A549 (cell line): ENCODE measurements at regions not wholly inside any gene's neighbourhood (a gene's known extent, or its start where the extent isn't known, plus 50 kb on each side); places are given as distances from the start of the nearest gene placed in this dataset.

ENCODE experiments used
- CTCF ChIP-seq: fragments of >200 bp; sonication (Bioruptor Twin); formaldehyde crosslinking; IDR thresholded peaks from 3 replicates; pipeline ENCODE4 v1.5.1; 2016
- HMGXB4 ChIP-seq: fragments of 250-450 bp; sonication (Bioruptor Pico); IDR thresholded peaks from 2 replicates; pipeline ENCODE4 v1.5.0; 2021; ENCODE audit warnings: mild to moderate bottlenecking, moderate library complexity, borderline replicate concordance
- KDM1A ChIP-seq: fragments of 200-600 bp; sonication (generic); IDR thresholded peaks from 2 replicates; pipeline ENCODE4 v1.6.1; 2016; ENCODE audit warnings: low read depth, mild to moderate bottlenecking
- KDM5A ChIP-seq: fragments of 200-600 bp; sonication (generic); IDR thresholded peaks from 2 replicates; pipeline ENCODE4 v1.6.1; 2016; ENCODE audit warnings: antibody characterized with exemption, mild to moderate bottlenecking
- MAX ChIP-seq: IDR thresholded peaks from 2 replicates; pipeline ENCODE4 v1.6.1; 2012
- MAZ ChIP-seq: fragments of 150-350 bp; IDR thresholded peaks from 2 replicates; pipeline ENCODE4 v1.6.1; 2014; ENCODE audit warnings: antibody characterized with exemption, low read depth, low read length, borderline replicate concordance
- RAD21 ChIP-seq, 2 experiments: fragments of >200 bp in 1 of 2; sonication (Bioruptor Twin) in 1 of 2; formaldehyde crosslinking in 1 of 2; IDR thresholded peaks in 1 of 2; conservative IDR thresholded peaks in 1 of 2; 2 replicates in 1 of 2; 3 replicates in 1 of 2; pipeline ENCODE4 v1.6.1; 2012 to 2018; ENCODE audit warnings: inconsistent platforms in 1 of 2

- TF ChIP-seq RAD21 (conservative IDR thresholded peaks at IDR 0.05 in 1 of 2, IDR thresholded peaks at IDR 0.05 in 1 of 2) (no peak), CTCF (no peak), MAX (no peak), HMGXB4 (CRISPR knock-in tag) (no peak), KDM5A (no peak), MAZ (no peak), KDM1A (no peak)
Measured at GRCh38 chr1:57989877-57990276, 556.6 kb downstream of the OMA1 start.
